ENCODE measurements at regions not wholly inside any gene's neighbourhood (a gene's known extent, or its start where the extent isn't known, plus 50 kb on each side); places are given as distances from the start of the nearest gene placed in this dataset.

- no peak for TF ChIP-seq TEAD4 (IDR thresholded peaks at IDR 0.05; ENCODE audit: low read depth, low read length)
- no peak for TF ChIP-seq EZH2 (IDR thresholded peaks at IDR 0.05; ENCODE audit: low read depth, low read length, severe bottlenecking)
- TF ChIP-seq BRCA1 (IDR thresholded peaks at IDR 0.05; ENCODE audit: low read depth, low read length), result no peak
- TF ChIP-seq, protein P1, sequence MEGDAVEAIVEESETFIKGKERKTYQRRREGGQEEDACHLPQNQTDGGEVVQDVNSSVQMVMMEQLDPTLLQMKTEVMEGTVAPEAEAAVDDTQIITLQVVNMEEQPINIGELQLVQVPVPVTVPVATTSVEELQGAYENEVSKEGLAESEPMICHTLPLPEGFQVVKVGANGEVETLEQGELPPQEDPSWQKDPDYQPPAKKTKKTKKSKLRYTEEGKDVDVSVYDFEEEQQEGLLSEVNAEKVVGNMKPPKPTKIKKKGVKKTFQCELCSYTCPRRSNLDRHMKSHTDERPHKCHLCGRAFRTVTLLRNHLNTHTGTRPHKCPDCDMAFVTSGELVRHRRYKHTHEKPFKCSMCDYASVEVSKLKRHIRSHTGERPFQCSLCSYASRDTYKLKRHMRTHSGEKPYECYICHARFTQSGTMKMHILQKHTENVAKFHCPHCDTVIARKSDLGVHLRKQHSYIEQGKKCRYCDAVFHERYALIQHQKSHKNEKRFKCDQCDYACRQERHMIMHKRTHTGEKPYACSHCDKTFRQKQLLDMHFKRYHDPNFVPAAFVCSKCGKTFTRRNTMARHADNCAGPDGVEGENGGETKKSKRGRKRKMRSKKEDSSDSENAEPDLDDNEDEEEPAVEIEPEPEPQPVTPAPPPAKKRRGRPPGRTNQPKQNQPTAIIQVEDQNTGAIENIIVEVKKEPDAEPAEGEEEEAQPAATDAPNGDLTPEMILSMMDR (IDR thresholded peaks at IDR 0.05; ENCODE audit: control extremely low read depth in 1 of 3, insufficient read depth in 1 of 3, low read depth in 1 of 3, low read length in 3 of 3), result no peak
- no peak for TF ChIP-seq JUN (IDR thresholded peaks at IDR 0.05; ENCODE audit: low read depth, low read length)
- no peak for TF ChIP-seq CBX5 (IDR thresholded peaks at IDR 0.05; ENCODE audit: low read depth, low read length)
- TF ChIP-seq SUZ12 (IDR thresholded peaks at IDR 0.05; ENCODE audit: low read length), result no peak
- no peak for TF ChIP-seq HDAC2 (IDR thresholded peaks at IDR 0.05; ENCODE audit: borderline replicate concordance in 1 of 2, low read depth in 2 of 2, low read length in 2 of 2)
- no peak for TF ChIP-seq EP300 (IDR thresholded peaks at IDR 0.05; ENCODE audit: borderline replicate concordance in 1 of 2, low read depth in 2 of 2, low read length in 2 of 2)
- TF ChIP-seq ATF2 (IDR thresholded peaks at IDR 0.05; ENCODE audit: low read length), result no peak
- no peak for TF ChIP-seq POLR2A (IDR thresholded peaks at IDR 0.05; ENCODE audit: control extremely low read depth in 1 of 2, low read depth in 2 of 2, low read length in 2 of 2)
- TF ChIP-seq CHD2 (IDR thresholded peaks at IDR 0.05; ENCODE audit: low read length), result no peak
- no peak for TF ChIP-seq RAD21 (IDR thresholded peaks at IDR 0.05 in 1 of 2, conservative IDR thresholded peaks at IDR 0.05 in 1 of 2; ENCODE audit: low read depth in 2 of 2, low read length in 2 of 2)
These were observed 96.2 kb upstream of the HMGN3 start for GRCh38 chr6:79330704-79331103.
